Fibroblast of mammary gland (primary cell): ENCODE measurements at regions not wholly inside any gene's neighbourhood (a gene's known extent, or its start where the extent isn't known, plus 50 kb on each side); places are given as distances from the start of the nearest gene placed in this dataset.

Source experiments
- DNase-seq: peaks from one replicate; pipeline ENCODE4 v3.0.0-alpha.2; 2010; ENCODE audit warnings: low read depth
- H3K4me3 ChIP-seq: 2 replicates; pipeline ENCODE4 v1.5.1; 2011; ENCODE audit warnings: low read depth, mild to moderate bottlenecking, low read length, moderate library complexity; ENCODE audit not compliant: control insufficient read depth
- TF ChIP-seq, protein P1 (sequence below): conservative IDR thresholded peaks from 2 replicates; pipeline ENCODE4 v1.5.1; 2011; ENCODE audit warnings: low read depth, low read length, inconsistent platforms; ENCODE audit not compliant: control insufficient read depth, insufficient read depth

DNA sequence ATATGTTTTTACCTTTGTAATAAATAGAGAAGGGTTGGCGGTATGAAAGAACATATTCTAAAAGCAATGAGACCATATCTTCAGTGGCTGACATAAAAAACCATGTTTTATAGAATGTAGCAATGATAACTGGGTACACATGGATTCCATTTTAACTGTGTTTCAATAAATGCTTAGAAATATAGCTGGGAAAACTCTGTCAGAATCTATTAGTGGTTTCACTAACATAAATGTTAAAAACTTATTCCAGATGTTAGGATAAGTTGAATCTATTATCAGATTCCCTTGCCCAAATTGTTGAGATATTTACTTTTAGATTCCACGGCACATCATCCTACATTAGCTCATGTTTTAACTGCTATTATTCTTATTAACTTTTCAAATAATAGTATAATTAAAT, 772.2 kb upstream of the ALCAM start:
- no peak overlapping the region for H3K4me3 ChIP-seq
- DNase-seq = no peak
- TF ChIP-seq, protein P1, sequence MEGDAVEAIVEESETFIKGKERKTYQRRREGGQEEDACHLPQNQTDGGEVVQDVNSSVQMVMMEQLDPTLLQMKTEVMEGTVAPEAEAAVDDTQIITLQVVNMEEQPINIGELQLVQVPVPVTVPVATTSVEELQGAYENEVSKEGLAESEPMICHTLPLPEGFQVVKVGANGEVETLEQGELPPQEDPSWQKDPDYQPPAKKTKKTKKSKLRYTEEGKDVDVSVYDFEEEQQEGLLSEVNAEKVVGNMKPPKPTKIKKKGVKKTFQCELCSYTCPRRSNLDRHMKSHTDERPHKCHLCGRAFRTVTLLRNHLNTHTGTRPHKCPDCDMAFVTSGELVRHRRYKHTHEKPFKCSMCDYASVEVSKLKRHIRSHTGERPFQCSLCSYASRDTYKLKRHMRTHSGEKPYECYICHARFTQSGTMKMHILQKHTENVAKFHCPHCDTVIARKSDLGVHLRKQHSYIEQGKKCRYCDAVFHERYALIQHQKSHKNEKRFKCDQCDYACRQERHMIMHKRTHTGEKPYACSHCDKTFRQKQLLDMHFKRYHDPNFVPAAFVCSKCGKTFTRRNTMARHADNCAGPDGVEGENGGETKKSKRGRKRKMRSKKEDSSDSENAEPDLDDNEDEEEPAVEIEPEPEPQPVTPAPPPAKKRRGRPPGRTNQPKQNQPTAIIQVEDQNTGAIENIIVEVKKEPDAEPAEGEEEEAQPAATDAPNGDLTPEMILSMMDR = no peak

DNA sequence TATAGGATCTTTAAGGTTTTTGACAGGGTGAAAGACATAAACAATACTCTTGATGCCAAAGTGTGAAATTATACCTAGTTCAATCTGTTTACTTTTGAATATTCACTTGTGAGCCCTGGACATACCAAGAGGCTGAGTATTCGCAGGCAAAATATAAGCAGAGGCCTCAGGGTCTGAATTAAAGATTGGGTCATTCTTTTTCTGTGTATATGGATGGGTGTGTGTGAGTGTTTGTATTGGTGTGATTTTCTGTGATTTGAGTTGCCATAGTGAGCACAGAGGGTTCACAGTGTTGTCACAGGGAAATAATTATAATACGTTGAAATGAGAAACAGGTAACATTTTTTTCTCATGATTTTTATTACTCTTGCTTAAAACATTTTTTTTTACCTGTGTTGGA, 770.7 kb upstream of the ALCAM start:
- H3K4me3 ChIP-seq = no peak overlapping the region
- no peak for DNase-seq
- TF ChIP-seq, protein P1 = no peak

DNA sequence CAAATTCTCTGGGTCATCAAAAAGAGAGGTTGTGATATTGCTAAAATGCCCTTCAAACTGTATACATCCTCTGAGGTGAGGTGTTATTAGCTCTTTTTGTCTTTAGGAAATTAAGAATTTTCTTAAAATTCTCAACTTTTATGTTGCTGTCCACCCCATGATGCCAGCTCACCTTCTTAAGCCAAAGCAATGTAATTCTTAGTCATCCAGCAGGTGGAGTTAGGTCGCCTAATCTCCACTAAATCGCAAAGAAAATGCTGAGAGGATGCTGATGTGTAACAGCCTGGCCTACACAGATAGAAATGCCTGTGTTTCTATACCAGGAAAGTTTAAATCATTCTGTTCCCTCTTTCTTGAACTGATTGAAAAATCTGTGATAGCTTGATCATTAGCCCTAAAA, 770.2 kb upstream of the ALCAM start:
- TF ChIP-seq, protein P1 = peak; percentile 48
- DNase-seq = peak; percentile 58
- no peak overlapping the region for H3K4me3 ChIP-seq

DNA sequence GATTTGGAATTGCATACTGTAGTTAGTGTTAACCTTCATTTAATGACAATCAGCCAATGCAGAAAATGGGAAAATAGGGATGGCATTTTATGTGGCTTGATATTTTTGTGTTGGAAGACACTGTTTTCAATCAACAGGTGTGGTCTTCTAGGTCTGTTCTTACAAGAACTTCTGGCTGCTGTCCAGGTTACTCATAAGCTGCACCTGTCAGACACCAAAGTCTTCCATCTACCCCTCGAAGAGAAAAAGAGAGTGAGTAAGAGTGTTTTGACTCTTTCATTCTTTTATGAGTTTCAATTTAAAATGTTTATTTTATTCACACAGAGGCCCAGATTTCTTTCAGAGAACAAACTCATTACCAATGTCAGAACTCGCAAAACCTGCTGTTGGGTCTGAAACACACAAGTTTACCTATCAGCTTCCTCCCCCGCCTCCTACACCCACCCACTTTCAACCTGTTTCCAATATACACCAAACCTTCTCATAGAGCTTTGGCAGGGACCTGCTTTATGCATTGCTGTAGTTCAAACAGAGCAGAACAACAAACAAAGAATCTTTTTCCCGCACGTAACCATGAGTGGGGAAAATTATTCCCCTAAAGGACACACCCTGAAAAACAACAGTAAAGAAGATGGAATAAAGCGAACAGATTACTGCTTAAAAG, 767.7 kb upstream of the ALCAM start:
- DNase-seq = no peak
- H3K4me3 ChIP-seq = no peak overlapping the region
- TF ChIP-seq, protein P1 = no peak

DNA sequence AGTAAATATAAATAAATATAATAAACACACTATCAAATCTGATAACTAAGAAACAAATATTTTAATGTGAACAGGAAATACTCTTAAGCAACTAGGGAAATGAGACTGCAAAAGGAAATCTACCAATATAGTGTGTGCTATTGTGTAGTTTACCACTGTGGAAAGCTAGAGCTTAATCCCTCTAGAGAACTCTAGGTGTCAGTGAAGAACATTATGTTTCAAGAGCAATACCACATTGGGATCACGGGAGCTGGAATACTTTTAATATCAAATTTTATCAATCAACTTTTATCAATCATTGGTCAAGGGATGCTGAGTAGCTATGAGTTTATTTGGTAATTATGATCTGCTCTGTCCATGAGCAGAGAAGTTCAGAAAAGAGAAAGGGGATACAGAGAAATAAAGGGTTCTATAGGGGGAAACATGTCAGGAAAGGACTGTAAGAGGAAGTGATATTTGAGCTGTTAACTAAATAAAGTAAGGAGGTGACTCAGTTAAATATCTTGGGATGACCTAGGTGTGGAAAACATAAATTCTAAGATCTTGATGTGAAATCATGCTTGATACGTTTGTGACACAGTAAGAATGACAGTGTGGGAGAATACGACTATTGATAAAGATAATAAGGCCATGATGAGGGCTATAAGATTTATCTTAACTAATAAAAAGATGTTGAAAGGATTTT, 762.2 kb upstream of the ALCAM start:
- peak; percentile 46 for DNase-seq
- H3K4me3 ChIP-seq = no peak overlapping the region
- TF ChIP-seq, protein P1 = peak; percentile 62

DNA sequence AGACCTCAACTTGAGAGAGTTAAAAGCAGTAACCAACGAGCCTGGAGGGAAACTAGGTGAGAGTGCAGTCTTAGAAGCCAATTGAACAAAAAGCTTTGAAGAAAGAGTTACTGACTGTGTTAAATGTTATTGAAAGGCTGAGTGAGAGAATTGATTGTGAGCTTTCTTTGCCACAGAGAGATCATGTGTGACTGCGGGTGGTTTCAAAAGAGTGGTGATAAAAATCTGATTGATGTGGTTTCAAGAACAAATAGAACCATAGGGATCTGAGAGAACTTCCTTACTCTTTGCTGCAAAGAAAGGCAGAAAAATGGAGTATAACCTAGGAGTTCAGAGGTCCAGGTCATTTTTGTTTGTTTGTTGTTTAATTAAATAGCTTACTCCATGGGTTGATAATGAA, 759.9 kb upstream of the ALCAM start:
- TF ChIP-seq, protein P1 = no peak
- no peak for DNase-seq
- no peak overlapping the region for H3K4me3 ChIP-seq
